Astrocyte of the cerebellum (primary cell): ENCODE measurements at regions not wholly inside any gene's neighbourhood (a gene's known extent, or its start where the extent isn't known, plus 50 kb on each side); places are given as distances from the start of the nearest gene placed in this dataset.

Experiments
- DNase-seq: peaks from one replicate; pipeline ENCODE4 v3.0.0-alpha.2; 2011; ENCODE audit warnings: low read depth
- H3K4me3 ChIP-seq: 2 replicates; pipeline ENCODE4 v1.5.1; 2011; ENCODE audit warnings: mild to moderate bottlenecking, low read depth, low read length, moderate library complexity
- in situ Hi-C: cut with HindIII; loops from 2 replicates; pipeline ENCODE4 v1.10.0; 2017; ENCODE audit warnings: low sequenced_read_pairs
- TF ChIP-seq, protein P1 (sequence below): IDR thresholded peaks from 2 replicates; pipeline ENCODE4 v1.5.1; 2012; ENCODE audit warnings: low read length, low read depth, moderate library complexity, mild to moderate bottlenecking; ENCODE audit errors: missing control alignments

DNA sequence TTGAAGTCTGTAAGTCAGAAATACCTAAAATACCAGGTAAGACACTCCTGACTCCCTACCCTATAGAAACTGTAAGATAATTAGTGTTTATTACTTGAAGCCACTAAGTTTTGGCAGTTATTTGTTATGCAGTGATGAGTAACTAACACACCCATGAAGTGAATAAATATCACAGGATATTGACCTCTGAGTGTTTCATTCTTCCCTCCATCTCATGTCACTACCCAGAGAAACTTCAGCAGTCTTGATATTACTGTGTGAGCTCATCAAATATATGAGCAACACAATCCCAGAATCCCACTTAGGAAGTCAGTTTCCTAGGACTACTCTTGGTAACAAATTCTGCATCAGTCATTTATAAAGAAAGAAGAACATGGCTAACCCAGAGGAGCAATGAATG is 529.7 kb downstream of the FBXO15 start:
- no peak for DNase-seq
- TF ChIP-seq, protein P1, sequence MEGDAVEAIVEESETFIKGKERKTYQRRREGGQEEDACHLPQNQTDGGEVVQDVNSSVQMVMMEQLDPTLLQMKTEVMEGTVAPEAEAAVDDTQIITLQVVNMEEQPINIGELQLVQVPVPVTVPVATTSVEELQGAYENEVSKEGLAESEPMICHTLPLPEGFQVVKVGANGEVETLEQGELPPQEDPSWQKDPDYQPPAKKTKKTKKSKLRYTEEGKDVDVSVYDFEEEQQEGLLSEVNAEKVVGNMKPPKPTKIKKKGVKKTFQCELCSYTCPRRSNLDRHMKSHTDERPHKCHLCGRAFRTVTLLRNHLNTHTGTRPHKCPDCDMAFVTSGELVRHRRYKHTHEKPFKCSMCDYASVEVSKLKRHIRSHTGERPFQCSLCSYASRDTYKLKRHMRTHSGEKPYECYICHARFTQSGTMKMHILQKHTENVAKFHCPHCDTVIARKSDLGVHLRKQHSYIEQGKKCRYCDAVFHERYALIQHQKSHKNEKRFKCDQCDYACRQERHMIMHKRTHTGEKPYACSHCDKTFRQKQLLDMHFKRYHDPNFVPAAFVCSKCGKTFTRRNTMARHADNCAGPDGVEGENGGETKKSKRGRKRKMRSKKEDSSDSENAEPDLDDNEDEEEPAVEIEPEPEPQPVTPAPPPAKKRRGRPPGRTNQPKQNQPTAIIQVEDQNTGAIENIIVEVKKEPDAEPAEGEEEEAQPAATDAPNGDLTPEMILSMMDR = no peak
- in situ Hi-C loops = no loop called here
- H3K4me3 ChIP-seq = no peak overlapping the region

DNA sequence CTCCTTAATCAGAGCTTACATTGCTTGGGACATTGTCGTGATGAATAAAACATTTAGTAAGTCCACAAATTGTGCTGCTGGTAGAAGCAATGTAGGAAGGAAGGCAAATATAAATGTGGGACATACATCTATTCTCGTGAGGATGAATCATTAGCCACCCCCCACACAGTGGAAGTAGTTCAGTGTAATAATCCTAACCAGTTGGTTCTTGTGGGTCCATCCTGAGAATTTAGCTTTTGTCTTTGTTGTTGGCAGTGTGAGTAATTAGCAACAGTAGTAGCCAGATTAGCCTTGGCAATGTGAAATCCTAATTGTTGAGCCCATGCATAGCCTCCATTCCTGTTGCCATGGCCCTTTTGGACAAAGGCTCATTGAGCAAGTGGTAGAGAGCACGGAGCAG is 532.1 kb downstream of the FBXO15 start:
- DNase-seq = no peak

DNA sequence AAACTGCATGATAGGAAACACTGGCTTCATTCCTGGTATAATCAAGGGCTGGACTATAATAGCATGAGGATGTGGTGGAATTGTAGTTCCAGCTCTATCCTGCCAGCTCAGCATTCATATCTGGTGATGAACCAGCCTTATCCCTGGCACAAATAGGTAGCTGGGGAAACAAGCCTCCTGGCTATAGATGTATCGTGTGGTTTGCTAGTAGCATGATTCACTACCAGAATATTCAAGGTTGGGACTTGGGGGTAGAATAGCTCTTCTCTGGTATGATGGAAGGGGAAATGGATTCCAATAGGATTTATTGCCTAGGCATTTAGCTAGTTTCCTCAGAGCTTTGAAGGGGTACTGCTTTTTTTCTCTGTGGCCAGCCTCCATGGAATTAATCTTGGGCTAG is 532.8 kb downstream of the FBXO15 start:
- in situ Hi-C loops = no loop called here
- TF ChIP-seq, protein P1 = no peak
- no peak overlapping the region for H3K4me3 ChIP-seq
- DNase-seq = peak; percentile 93

More for the DNA sequence above, 532.1 kb downstream of the FBXO15 start:
- in situ Hi-C loops = no loop called here
- no peak overlapping the region for H3K4me3 ChIP-seq
- TF ChIP-seq, protein P1 = no peak

DNA sequence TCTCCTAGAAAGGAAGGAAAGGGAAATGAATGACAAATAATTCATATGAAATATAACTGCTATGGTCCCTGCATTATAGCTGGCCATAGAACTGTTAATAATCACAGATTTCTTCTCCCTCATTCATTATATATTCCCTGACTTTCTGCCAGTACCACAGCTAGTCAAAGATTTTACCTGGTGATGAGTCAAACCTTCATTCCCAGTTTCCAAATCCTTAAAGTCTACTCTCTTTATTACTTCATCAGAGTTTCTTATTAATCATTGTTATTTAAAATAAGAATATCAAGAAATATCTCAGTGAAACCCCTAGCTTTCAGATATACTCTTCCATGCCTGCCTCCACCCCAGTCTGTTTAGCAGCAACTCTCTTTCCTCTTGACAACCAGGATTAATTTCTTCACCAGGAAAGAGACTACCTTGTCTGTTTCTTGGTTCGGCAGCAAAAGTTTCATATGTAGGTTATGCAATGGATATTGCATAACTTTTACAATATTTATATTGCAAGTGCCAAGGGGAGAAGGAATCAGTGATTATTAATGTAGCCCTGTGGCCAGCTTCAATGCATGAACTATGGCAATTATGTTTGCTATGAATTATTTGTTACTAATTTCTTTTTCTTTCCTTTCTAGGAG is 533.8 kb downstream of the FBXO15 start:
- no peak for DNase-seq
- H3K4me3 ChIP-seq = no peak overlapping the region
- in situ Hi-C loops = no loop called here
- TF ChIP-seq, protein P1 = no peak

DNA sequence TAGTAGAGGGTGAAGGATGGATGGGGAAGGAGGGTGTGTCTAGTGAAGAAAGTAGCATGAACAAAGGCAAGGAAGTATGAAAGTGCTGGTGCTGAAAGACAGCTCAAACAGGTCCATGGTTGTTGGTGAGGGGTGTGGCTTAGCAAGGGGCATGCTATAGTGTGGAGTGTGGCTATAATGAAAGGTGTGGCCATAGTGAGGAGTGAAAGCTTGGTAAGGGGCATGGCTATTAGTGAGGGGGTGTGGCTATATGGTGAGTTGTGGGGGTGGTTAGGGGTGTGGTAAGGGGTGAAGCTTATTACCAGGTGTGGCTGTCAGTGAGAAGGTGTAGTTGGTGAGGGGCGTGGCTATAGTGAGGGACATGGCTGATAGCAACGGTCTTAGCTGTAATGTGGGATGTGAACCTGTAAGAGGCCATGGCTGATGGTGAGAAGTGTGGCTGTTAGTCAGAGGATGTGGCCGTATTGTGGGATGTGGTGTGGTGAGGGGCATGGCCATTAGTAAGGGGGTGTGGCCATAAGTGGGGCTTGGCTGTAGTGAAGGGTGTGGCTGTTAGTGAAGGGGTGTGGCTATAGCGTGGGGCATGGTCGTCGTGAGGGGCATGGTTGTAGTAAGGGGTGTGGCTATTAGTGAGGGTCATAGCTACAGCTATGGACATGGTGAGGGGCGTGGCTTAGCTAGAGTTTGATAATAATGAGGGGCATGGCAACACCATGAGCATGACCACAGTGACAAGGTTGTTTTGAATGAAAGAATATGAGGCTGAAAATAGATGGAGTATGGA is 549.6 kb downstream of the FBXO15 start:
- H3K4me3 ChIP-seq = no peak overlapping the region
- TF ChIP-seq, protein P1 = no peak
- no peak for DNase-seq
- in situ Hi-C loops = no loop called here

DNA sequence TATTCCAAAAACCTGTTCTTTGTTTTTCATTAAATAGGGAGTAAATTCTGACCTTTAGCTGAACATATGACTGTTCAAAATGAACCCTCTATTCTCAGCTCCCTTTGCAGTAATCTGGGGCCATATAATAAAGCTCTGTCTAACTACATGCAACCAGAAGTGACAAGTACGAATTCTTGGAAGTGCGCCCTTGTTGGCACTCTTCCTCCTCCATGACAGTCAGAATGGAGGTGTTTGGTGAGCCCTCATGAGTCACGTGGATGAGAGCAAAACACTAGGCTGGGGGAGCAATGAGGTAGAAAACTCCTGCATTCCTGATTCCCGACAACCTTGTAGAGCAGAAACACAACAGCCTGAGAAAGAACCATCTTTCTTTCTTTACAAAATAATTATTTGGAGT is 552.9 kb downstream of the FBXO15 start:
- TF ChIP-seq, protein P1 = no peak
- peak; percentile 6 for DNase-seq
- H3K4me3 ChIP-seq = no peak overlapping the region
- in situ Hi-C loops = no loop called here
